ENCODE measurements at regions not wholly inside any gene's neighbourhood (a gene's known extent, or its start where the extent isn't known, plus 50 kb on each side); places are given as distances from the start of the nearest gene placed in this dataset.

GRCh38 chr6:106866875-106867658 lies 107.5 kb downstream of the CD24 start:
- TF ChIP-seq, protein P1, sequence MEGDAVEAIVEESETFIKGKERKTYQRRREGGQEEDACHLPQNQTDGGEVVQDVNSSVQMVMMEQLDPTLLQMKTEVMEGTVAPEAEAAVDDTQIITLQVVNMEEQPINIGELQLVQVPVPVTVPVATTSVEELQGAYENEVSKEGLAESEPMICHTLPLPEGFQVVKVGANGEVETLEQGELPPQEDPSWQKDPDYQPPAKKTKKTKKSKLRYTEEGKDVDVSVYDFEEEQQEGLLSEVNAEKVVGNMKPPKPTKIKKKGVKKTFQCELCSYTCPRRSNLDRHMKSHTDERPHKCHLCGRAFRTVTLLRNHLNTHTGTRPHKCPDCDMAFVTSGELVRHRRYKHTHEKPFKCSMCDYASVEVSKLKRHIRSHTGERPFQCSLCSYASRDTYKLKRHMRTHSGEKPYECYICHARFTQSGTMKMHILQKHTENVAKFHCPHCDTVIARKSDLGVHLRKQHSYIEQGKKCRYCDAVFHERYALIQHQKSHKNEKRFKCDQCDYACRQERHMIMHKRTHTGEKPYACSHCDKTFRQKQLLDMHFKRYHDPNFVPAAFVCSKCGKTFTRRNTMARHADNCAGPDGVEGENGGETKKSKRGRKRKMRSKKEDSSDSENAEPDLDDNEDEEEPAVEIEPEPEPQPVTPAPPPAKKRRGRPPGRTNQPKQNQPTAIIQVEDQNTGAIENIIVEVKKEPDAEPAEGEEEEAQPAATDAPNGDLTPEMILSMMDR (IDR thresholded peaks at IDR 0.05) = no peak
- no peak for TF ChIP-seq EZH2 (IDR thresholded peaks at IDR 0.05)

Data from neural progenitor cell (in vitro differentiated cells).